Prostate gland (tissue), 2 donors: ENCODE measurements at regions not wholly inside any gene's neighbourhood (a gene's known extent, or its start where the extent isn't known, plus 50 kb on each side); places are given as distances from the start of the nearest gene placed in this dataset.

Experiments used
- DNase-seq: peaks from one replicate; pipeline ENCODE4 v3.0.0-alpha.2; 2019; ENCODE audit warnings: low spot score
- H3K27ac ChIP-seq, 2 donors: fragments of 200-600 bp; sonication (generic); 2 replicates each; pipeline ENCODE4 v1.5.1; 2017 to 2019
- H3K27me3 ChIP-seq: fragments of 200-600 bp; sonication (generic); replicated peaks from 2 replicates; pipeline ENCODE4 v1.5.1; 2019; ENCODE audit not compliant: insufficient read depth
- H3K36me3 ChIP-seq, 2 donors: fragments of 200-600 bp; sonication (generic); 1 replicate in 1 of 2; 2 replicates in 1 of 2; pipeline versions ENCODE4 v1.5.1 to v1.8.1; 2017 to 2019
- H3K4me1 ChIP-seq: fragments of 200-600 bp; sonication (generic); replicated peaks from 2 replicates; pipeline ENCODE4 v1.5.1; 2019
- H3K4me3 ChIP-seq, 2 donors: fragments of 200-600 bp; sonication (generic); 2 replicates each; pipeline ENCODE4 v1.5.1; 2017 to 2019
- H3K9me3 ChIP-seq: fragments of 200-600 bp; sonication (generic); 2 replicates; pipeline ENCODE4 v1.5.1; 2017
- POLR2A ChIP-seq: fragments of 450-650 bp; IDR thresholded peaks from one replicate; pipeline ENCODE4 v1.6.1; 2016; ENCODE audit warnings: antibody characterized with exemption, mild to moderate bottlenecking
- POLR2AphosphoS5 ChIP-seq: sonication (generic); formaldehyde crosslinking; IDR thresholded peaks from one replicate; pipeline ENCODE4 v1.6.1; 2017; ENCODE audit warnings: antibody characterized with exemption
- WGBS: methylation state at CpG from one replicate; pipeline ENCODE4 v1.1.5; 2018; 5-methylcytosine and 5-hydroxymethylcytosine counted together
- intact Hi-C: fragments of 100-400 bp; cut with DNase I; formaldehyde crosslinking; loops from one replicate; pipeline ENCODE4 v1.14.2; 2022
- TF ChIP-seq, protein P1 (sequence below), 4 experiments: fragments of 200-600 bp in 2 of 4; fragments of 450-650 bp in 2 of 4; sonication (generic) in 2 of 4; IDR thresholded peaks; 1 replicate in 3 of 4; 2 replicates in 1 of 4; pipeline ENCODE4 v1.5.1; 2016 to 2019; ENCODE audit warnings: antibody characterized with exemption in 4 of 4, mild to moderate bottlenecking in 2 of 4, moderate library complexity in 2 of 4

DNA sequence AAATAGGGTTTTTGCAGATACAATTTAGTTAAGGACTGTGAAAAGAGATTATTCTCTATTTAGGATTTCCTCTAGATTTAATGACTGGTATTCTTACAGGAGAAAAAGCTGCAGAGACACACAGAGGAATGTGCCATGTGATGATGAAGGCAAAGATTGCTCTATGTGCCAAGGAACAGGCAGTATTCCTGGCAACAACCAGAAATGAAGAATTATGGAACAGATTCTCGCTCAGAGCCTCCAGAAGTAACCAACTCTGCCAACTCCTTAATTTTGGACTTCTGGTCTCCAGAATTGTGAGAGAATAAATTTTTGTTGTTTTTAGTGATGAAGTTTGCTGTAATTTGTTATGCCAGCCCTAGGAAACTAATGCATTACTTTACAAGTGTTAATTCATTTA, 307.6 kb upstream of the SEMA3A start:
- 44% methylated on average over 1 of the region's 1 CpG for WGBS
- Histone ChIP-seq H3K9me3 (no peaks in the 10 kb centered on the region), H3K4me3 (no peak overlapping the region), H3K4me1 (no peaks in the 10 kb centered on the region), H3K27me3 (no peaks in the 10 kb centered on the region), H3K27ac (no peak overlapping the region), H3K36me3 (no peaks in the 10 kb centered on the region)
- intact Hi-C loops: no loop called here
- TF ChIP-seq POLR2AphosphoS5: no peak
- TF ChIP-seq, protein P1, sequence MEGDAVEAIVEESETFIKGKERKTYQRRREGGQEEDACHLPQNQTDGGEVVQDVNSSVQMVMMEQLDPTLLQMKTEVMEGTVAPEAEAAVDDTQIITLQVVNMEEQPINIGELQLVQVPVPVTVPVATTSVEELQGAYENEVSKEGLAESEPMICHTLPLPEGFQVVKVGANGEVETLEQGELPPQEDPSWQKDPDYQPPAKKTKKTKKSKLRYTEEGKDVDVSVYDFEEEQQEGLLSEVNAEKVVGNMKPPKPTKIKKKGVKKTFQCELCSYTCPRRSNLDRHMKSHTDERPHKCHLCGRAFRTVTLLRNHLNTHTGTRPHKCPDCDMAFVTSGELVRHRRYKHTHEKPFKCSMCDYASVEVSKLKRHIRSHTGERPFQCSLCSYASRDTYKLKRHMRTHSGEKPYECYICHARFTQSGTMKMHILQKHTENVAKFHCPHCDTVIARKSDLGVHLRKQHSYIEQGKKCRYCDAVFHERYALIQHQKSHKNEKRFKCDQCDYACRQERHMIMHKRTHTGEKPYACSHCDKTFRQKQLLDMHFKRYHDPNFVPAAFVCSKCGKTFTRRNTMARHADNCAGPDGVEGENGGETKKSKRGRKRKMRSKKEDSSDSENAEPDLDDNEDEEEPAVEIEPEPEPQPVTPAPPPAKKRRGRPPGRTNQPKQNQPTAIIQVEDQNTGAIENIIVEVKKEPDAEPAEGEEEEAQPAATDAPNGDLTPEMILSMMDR (IDR thresholded peaks at IDR 0.05): no peak
- TF ChIP-seq POLR2A: no peak
- no peak for DNase-seq

DNA sequence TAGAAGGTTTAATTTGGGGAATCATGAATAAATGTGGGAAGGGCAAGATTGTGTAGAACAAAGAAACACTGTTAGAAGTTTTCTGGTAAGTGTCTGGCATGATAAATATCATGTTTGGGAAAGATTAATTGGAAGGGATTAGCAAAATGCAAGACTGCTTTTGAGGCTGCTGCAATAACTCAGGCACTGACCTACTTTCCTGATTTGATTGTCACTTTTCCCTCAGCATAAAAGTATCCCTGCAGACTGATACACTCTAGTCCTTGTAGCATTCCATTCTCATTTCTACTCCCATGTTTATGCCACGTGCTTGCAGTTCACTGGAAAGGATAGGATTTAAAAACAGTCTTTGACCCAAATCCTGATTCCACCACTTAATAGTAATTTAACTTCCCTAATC, 303.3 kb upstream of the SEMA3A start:
- Histone ChIP-seq H3K9me3 (no peaks in the 10 kb centered on the region), H3K4me1 (no peaks in the 10 kb centered on the region), H3K36me3 (no peaks in the 10 kb centered on the region), H3K4me3 (no peak overlapping the region), H3K27ac (no peak overlapping the region), H3K27me3 (no peaks in the 10 kb centered on the region)
- 56% methylated on average over 1 of the region's 1 CpG for WGBS
- no peak for DNase-seq
- intact Hi-C loops: no loop called here
- TF ChIP-seq, protein P1 (IDR thresholded peaks at IDR 0.05): no peak
- TF ChIP-seq POLR2AphosphoS5 (no peak), POLR2A (no peak)

DNA sequence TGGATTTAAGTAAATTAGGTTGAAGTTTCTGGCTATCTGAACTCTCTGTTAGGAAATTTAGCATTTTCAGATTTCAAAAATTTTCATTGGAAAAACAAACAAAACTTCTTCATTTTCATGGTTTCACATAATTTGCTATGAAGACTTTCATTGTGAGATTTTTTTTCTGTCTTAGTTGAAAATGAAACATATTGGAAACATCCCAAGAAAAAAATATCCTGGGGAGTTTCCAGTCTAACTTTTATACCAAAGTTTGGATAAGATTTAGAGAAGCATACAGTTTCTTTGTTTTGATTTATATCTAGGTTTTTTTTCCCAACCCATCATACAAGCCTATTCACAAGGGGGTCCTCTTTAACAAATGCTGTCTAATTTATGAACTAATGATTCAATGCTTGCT, 300.5 kb upstream of the SEMA3A start:
- no peaks in the 10 kb centered on the region for H3K9me3 ChIP-seq
- no peaks in the 10 kb centered on the region for H3K27me3 ChIP-seq
- no peak for DNase-seq
- H3K4me3 ChIP-seq: no peak overlapping the region
- intact Hi-C loops: no loop called here
- H3K27ac ChIP-seq: no peak overlapping the region
- H3K36me3 ChIP-seq: no peaks in the 10 kb centered on the region
- no peaks in the 10 kb centered on the region for H3K4me1 ChIP-seq
- no peak for TF ChIP-seq POLR2A
- TF ChIP-seq, protein P1 (IDR thresholded peaks at IDR 0.05): no peak
- TF ChIP-seq POLR2AphosphoS5: no peak

DNA sequence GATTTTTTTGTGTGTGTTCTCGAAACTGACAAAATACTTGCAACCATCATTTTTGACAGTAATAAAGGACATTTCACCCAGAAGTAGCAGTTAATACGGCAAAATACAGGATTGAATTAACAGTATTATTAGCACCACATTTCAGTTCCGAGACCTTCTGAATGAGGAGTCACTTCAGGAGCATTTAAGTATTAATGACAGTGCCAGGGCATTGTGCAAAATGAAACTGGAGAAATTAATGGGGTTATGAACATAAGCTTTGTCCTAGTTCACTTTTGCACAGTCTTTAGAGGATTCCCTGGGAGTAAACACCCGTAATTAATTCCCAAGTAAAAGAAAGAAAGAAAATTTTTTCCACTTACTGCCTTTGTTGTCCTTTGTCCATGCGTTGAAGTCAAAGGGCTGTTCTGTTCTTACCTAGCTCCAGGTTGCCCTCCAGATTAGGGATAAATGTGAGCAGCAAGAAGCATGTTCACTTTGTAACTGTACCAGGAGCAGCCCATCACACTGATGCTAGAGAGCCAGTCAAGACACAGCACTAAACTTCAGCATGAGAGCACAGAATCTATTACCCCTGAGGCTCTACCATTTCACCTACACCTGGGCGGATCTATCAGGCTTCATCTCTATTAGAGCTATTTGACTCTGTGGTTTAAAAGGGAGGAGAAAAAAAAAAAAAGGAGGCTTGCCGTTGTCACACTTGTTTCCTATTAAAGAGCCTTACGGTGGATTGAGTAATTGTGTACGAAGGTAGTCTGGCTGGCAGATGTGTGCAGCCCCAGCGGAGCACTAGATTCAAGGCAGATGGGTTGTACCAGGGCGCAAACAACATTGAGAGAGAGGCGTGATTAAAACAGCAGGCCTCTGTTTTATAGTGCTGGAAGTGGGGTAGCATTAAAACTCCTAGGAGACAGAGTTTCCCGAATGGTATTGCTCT, 297.8 kb upstream of the SEMA3A start:
- H3K4me3 ChIP-seq: no peak overlapping the region
- H3K4me1 ChIP-seq: no peaks in the 10 kb centered on the region
- H3K27ac ChIP-seq: no peak overlapping the region
- intact Hi-C loops: no loop called here
- H3K36me3 ChIP-seq: no peaks in the 10 kb centered on the region
- H3K27me3 ChIP-seq: no peaks in the 10 kb centered on the region
- WGBS: 80% methylated on average over 13 of the region's 13 CpGs
- no peaks in the 10 kb centered on the region for H3K9me3 ChIP-seq
- no peak for DNase-seq
- TF ChIP-seq, protein P1 (IDR thresholded peaks at IDR 0.05): no peak
- TF ChIP-seq POLR2AphosphoS5 (no peak), POLR2A (no peak)

DNA sequence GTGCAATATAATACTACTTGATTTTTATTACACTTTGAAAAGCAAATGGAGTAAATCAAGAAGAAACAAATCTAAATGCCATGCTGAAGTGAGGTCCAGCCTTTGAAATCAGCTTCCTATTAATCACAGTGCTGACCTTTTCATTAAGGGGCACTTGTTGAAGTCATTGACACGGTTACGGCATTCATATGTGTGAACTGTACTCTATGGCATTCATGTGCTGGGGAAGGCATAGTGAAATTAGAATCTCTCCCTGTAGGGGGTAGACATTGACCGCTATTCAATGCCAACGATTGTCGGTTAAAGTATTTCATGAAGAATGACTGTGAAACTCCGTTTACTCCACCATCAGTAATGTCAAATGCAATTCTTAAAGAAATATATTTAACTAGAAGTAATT, 296.1 kb upstream of the SEMA3A start:
- no peak for DNase-seq
- TF ChIP-seq POLR2AphosphoS5 (no peak), POLR2A (no peak)
- TF ChIP-seq, protein P1 (IDR thresholded peaks at IDR 0.05): no peak
- Histone ChIP-seq H3K27ac (no peak overlapping the region), H3K27me3 (no peaks in the 10 kb centered on the region), H3K4me1 (no peaks in the 10 kb centered on the region), H3K4me3 (no peak overlapping the region), H3K36me3 (no peaks in the 10 kb centered on the region), H3K9me3 (no peaks in the 10 kb centered on the region)
- 91% methylated on average over 6 of the region's 6 CpGs for WGBS
- intact Hi-C loops: no loop called here
